ENCODE measurements at regions not wholly inside any gene's neighbourhood (a gene's known extent, or its start where the extent isn't known, plus 50 kb on each side); places are given as distances from the start of the nearest gene placed in this dataset.

- CTCF ChIA-PET (ENCODE audit: low intra/inter-chr PET ratio), result no interaction called here
- no peak overlapping the region for H3K27ac ChIP-seq (ENCODE audit: extremely low read depth, low read depth, low read length)
- WGBS (ENCODE audit: insufficient coverage, low coverage, missing lambda C conversion rate), result 70% methylated on average over 1 of the region's 1 CpG
Observed at GRCh38 chr2:196314157-196314556, 142.8 kb upstream of the STK17B start.

GRCh38 chr2:196314780-196315179, 143.4 kb upstream of the STK17B start:
- H3K79me2 ChIP-seq (ENCODE audit: control insufficient read depth, insufficient read depth, low read length), result no peaks in the 10 kb centered on the region
- no peak overlapping the region for H2AFZ ChIP-seq (ENCODE audit: low read depth, low read length)
- H3K4me1 ChIP-seq (replicated peaks in 1 of 2; ENCODE audit: control insufficient read depth in 2 of 2, insufficient read depth in 2 of 2, low read length in 2 of 2), result peaks cover 0 to 4% of the 10 kb centered on the region in 2 experiments; a peak in 1 of 5 replicates
- BruUV-seq (replicated peaks), result no TSS peak
- no peaks in the 10 kb centered on the region for H3K27me3 ChIP-seq (ENCODE audit: control insufficient read depth in 2 of 2, insufficient read depth in 2 of 2, low read length in 2 of 2)
- H3K27ac ChIP-seq (ENCODE audit: extremely low read depth, low read depth, low read length), result no peak overlapping the region
- ATAC-seq (no peak; the same call in 2 of the 3 replicates), FAIRE-seq (no peak), DNase-seq (ENCODE audit: extremely low read depth in 1 of 4, low spot score in 3 of 4) (no peak)
- 36% methylated on average over 4 of the region's 4 CpGs for WGBS (ENCODE audit: insufficient coverage, low coverage, missing lambda C conversion rate)
- no peaks in the 10 kb centered on the region for H4K20me1 ChIP-seq (replicated peaks; ENCODE audit: control insufficient read depth, insufficient read depth, low read length)
- H3K36me3 ChIP-seq (ENCODE audit: control insufficient read depth, insufficient read depth, low read length), result no peaks in the 10 kb centered on the region
- H3K4me3 ChIP-seq, result no peak overlapping the region
- no peak overlapping the region for H3K9ac ChIP-seq (ENCODE audit: insufficient read depth in 1 of 2, low read depth in 2 of 2, low read length in 2 of 2)
- no peaks in the 10 kb centered on the region for H3K9me1 ChIP-seq (ENCODE audit: control insufficient read depth, insufficient read depth, low read length)
- POLR2A ChIA-PET, result no interaction called here
- intact Hi-C loops (cut with micrococcal nuclease), result no loop called here
- CTCF ChIA-PET (ENCODE audit: low intra/inter-chr PET ratio), result no interaction called here
- no peak overlapping the region for H3K4me2 ChIP-seq (ENCODE audit: insufficient read depth, low read length)
- in situ Hi-C loops (cut with MboI), result no loop called here
- H3K9me3 ChIP-seq (replicated peaks; ENCODE audit: control insufficient read depth, insufficient read depth, low read depth, low read length), result no peaks in the 10 kb centered on the region
- TF ChIP-seq ZNF780A (CRISPR knock-in tag; IDR thresholded peaks at IDR 0.05) (no peak), MIER1 (IDR thresholded peaks at IDR 0.05; ENCODE audit: low read depth) (no peak), CHD4 (IDR thresholded peaks at IDR 0.05; ENCODE audit: insufficient read depth, insufficient replicate concordance, low read depth, low read length, poor library complexity, severe bottlenecking) (no peak), ELF4 (CRISPR knock-in tag; IDR thresholded peaks at IDR 0.05) (no peak), SPI1 (IDR thresholded peaks at IDR 0.05; ENCODE audit: borderline replicate concordance, low read depth, low read length) (no peak), HNRNPL (IDR thresholded peaks at IDR 0.05; ENCODE audit: low read depth, low read length) (no peak)
- TF ChIP-seq, protein P1, sequence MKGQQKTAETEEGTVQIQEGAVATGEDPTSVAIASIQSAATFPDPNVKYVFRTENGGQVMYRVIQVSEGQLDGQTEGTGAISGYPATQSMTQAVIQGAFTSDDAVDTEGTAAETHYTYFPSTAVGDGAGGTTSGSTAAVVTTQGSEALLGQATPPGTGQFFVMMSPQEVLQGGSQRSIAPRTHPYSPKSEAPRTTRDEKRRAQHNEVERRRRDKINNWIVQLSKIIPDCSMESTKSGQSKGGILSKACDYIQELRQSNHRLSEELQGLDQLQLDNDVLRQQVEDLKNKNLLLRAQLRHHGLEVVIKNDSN (CRISPR knock-in tag; IDR thresholded peaks at IDR 0.05), result no peak
- TF ChIP-seq, protein P2, sequence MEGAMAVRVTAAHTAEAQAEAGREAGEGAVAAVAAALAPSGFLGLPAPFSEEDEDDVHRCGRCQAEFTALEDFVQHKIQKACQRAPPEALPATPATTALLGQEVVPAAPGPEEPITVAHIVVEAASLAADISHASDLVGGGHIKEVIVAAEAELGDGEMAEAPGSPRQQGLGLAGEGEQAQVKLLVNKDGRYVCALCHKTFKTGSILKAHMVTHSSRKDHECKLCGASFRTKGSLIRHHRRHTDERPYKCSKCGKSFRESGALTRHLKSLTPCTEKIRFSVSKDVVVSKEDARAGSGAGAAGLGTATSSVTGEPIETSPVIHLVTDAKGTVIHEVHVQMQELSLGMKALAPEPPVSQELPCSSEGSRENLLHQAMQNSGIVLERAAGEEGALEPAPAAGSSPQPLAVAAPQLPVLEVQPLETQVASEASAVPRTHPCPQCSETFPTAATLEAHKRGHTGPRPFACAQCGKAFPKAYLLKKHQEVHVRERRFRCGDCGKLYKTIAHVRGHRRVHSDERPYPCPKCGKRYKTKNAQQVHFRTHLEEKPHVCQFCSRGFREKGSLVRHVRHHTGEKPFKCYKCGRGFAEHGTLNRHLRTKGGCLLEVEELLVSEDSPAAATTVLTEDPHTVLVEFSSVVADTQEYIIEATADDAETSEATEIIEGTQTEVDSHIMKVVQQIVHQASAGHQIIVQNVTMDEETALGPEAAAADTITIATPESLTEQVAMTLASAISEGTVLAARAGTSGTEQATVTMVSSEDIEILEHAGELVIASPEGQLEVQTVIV (CRISPR knock-in tag; IDR thresholded peaks at IDR 0.05; ENCODE audit: borderline replicate concordance), result no peak

More at GRCh38 chr2:196314157-196314556, 142.8 kb upstream of the STK17B start:
- no peak overlapping the region for H3K4me3 ChIP-seq
- no peak for TF ChIP-seq ZNF134 (CRISPR knock-in tag; conservative IDR thresholded peaks at IDR 0.05)
- no peak for TF ChIP-seq DIDO1 (tag; IDR thresholded peaks at IDR 0.05; ENCODE audit: low read depth)
- TF ChIP-seq DEAF1 (CRISPR knock-in tag; IDR thresholded peaks at IDR 0.05), result no peak
- no peak for TF ChIP-seq CBX3 (IDR thresholded peaks at IDR 0.05; ENCODE audit: borderline replicate concordance in 1 of 2, low read length in 2 of 2)
- POLR2A ChIA-PET, result no interaction called here
- BruUV-seq (replicated peaks), result no TSS peak
- intact Hi-C loops (cut with micrococcal nuclease), result no loop called here
- FAIRE-seq (no peak), ATAC-seq (no peak), DNase-seq (ENCODE audit: extremely low read depth in 1 of 4, low spot score in 3 of 4) (no peak)
- H4K20me1 ChIP-seq (replicated peaks; ENCODE audit: control insufficient read depth, insufficient read depth, low read length), result no peaks in the 10 kb centered on the region
- no peaks in the 10 kb centered on the region for H3K9me1 ChIP-seq (ENCODE audit: control insufficient read depth, insufficient read depth, low read length)
- no peak overlapping the region for H2AFZ ChIP-seq (ENCODE audit: low read depth, low read length)
- in situ Hi-C loops (cut with MboI), result no loop called here
- H3K27me3 ChIP-seq (ENCODE audit: control insufficient read depth in 2 of 2, insufficient read depth in 2 of 2, low read length in 2 of 2), result no peaks in the 10 kb centered on the region
- H3K4me1 ChIP-seq (replicated peaks in 1 of 2; ENCODE audit: control insufficient read depth in 2 of 2, insufficient read depth in 2 of 2, low read length in 2 of 2), result peaks cover 0 to 4% of the 10 kb centered on the region in 2 experiments; a peak in 1 of 5 replicates
- no peaks in the 10 kb centered on the region for H3K36me3 ChIP-seq (ENCODE audit: control insufficient read depth, insufficient read depth, low read length)
- H3K4me2 ChIP-seq (ENCODE audit: insufficient read depth, low read length), result no peak overlapping the region
- no peaks in the 10 kb centered on the region for H3K9me3 ChIP-seq (replicated peaks; ENCODE audit: control insufficient read depth, insufficient read depth, low read depth, low read length)
- no peaks in the 10 kb centered on the region for H3K79me2 ChIP-seq (ENCODE audit: control insufficient read depth, insufficient read depth, low read length)
- no peak overlapping the region for H3K9ac ChIP-seq (ENCODE audit: insufficient read depth in 1 of 2, low read depth in 2 of 2, low read length in 2 of 2)
